ENCODE measurements at regions not wholly inside any gene's neighbourhood (a gene's known extent, or its start where the extent isn't known, plus 50 kb on each side); places are given as distances from the start of the nearest gene placed in this dataset.

DNA sequence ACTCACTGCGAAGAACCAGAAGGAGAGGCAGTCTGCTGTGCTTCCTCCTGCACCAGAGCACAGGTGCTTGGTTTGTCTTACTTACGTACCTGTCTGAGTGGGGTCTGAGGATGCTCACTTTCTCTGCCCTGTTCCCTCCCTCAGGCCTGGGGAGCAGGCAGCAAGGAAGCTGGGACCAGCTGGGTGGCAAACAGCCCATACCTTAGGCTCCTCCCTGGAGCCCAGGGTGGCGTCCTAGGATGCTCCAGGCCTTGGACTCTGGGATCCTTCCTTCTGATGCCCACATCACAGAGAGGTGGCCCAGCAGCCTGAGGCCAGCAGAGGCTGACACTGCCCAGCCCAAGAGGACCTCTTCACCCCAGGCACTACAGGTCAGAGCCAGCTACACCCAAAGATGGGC, 593.2 kb downstream of the BRD1 start:
- no peak for ATAC-seq
- TF ChIP-seq TCF4 (CRISPR knock-in tag; IDR thresholded peaks at IDR 0.05; ENCODE audit: borderline replicate concordance) (no peak), SNAI2 (CRISPR knock-in tag; IDR thresholded peaks at IDR 0.05) (no peak), BACH2 (CRISPR knock-in tag; IDR thresholded peaks at IDR 0.05; ENCODE audit: borderline replicate concordance) (no peak), TOX (CRISPR knock-in tag; IDR thresholded peaks at IDR 0.05; ENCODE audit: borderline replicate concordance) (no peak), OSR1 (CRISPR knock-in tag; IDR thresholded peaks at IDR 0.05) (no peak)

DNA sequence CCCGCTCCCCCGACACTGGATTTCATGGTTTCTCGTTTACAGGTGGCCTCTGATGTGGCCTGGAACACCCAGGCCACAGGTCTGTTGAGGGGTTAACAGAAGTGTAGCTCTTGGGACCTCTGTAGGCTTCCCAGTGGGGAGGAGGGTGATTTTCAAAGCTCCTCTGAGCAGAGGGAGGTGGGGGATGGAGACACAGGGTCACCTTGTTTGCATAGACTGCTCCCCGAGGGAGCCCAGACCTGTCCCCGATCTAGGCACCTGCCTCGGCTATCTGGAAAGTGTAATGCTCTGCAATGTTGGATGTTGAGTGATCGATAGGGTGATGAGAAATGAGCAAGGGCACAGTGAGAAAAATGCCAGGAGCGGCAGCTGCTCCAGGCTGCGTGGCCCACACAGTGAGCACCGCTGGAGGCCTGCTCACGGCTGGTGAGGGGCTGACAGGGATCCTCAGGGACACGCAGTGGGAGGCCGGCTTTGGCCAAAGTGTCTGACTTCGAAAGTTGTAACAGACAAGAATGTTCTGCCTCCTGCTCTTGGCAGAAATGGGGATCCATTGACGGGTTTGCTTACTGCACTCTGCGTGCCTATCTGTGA, 594.1 kb downstream of the BRD1 start:
- TF ChIP-seq, protein P1, sequence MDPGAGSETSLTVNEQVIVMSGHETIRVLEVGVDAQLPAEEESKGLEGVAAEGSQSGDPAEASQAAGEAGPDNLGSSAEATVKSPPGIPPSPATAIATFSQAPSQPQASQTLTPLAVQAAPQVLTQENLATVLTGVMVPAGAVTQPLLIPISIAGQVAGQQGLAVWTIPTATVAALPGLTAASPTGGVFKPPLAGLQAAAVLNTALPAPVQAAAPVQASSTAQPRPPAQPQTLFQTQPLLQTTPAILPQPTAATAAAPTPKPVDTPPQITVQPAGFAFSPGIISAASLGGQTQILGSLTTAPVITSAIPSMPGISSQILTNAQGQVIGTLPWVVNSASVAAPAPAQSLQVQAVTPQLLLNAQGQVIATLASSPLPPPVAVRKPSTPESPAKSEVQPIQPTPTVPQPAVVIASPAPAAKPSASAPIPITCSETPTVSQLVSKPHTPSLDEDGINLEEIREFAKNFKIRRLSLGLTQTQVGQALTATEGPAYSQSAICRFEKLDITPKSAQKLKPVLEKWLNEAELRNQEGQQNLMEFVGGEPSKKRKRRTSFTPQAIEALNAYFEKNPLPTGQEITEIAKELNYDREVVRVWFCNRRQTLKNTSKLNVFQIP (CRISPR knock-in tag; IDR thresholded peaks at IDR 0.05; ENCODE audit: borderline replicate concordance, low read depth), result no peak
- TF ChIP-seq ZFP3 (CRISPR knock-in tag; IDR thresholded peaks at IDR 0.05) (no peak), ZFP30 (CRISPR knock-in tag; IDR thresholded peaks at IDR 0.05) (no peak), ARNTL (CRISPR knock-in tag; IDR thresholded peaks at IDR 0.05; ENCODE audit: borderline replicate concordance, low read depth) (no peak), RARB (CRISPR knock-in tag; IDR thresholded peaks at IDR 0.05) (no peak), CSDC2 (CRISPR knock-in tag; IDR thresholded peaks at IDR 0.05) (no peak), ZNF565 (CRISPR knock-in tag; conservative IDR thresholded peaks at IDR 0.05; ENCODE audit: low read depth) (no peak), GLIS3 (CRISPR knock-in tag; IDR thresholded peaks at IDR 0.05) (no peak), OSR1 (CRISPR knock-in tag; IDR thresholded peaks at IDR 0.05) (no peak), ZNF70 (CRISPR knock-in tag; IDR thresholded peaks at IDR 0.05) (no peak)
- TF ChIP-seq, protein P2, sequence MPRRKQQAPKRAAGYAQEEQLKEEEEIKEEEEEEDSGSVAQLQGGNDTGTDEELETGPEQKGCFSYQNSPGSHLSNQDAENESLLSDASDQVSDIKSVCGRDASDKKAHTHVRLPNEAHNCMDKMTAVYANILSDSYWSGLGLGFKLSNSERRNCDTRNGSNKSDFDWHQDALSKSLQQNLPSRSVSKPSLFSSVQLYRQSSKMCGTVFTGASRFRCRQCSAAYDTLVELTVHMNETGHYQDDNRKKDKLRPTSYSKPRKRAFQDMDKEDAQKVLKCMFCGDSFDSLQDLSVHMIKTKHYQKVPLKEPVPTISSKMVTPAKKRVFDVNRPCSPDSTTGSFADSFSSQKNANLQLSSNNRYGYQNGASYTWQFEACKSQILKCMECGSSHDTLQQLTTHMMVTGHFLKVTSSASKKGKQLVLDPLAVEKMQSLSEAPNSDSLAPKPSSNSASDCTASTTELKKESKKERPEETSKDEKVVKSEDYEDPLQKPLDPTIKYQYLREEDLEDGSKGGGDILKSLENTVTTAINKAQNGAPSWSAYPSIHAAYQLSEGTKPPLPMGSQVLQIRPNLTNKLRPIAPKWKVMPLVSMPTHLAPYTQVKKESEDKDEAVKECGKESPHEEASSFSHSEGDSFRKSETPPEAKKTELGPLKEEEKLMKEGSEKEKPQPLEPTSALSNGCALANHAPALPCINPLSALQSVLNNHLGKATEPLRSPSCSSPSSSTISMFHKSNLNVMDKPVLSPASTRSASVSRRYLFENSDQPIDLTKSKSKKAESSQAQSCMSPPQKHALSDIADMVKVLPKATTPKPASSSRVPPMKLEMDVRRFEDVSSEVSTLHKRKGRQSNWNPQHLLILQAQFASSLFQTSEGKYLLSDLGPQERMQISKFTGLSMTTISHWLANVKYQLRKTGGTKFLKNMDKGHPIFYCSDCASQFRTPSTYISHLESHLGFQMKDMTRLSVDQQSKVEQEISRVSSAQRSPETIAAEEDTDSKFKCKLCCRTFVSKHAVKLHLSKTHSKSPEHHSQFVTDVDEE (CRISPR knock-in tag; IDR thresholded peaks at IDR 0.05), result no peak
- TF ChIP-seq, protein P3, sequence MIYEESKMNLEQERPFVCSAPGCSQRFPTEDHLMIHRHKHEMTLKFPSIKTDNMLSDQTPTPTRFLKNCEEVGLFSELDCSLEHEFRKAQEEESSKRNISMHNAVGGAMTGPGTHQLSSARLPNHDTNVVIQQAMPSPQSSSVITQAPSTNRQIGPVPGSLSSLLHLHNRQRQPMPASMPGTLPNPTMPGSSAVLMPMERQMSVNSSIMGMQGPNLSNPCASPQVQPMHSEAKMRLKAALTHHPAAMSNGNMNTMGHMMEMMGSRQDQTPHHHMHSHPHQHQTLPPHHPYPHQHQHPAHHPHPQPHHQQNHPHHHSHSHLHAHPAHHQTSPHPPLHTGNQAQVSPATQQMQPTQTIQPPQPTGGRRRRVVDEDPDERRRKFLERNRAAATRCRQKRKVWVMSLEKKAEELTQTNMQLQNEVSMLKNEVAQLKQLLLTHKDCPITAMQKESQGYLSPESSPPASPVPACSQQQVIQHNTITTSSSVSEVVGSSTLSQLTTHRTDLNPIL (CRISPR knock-in tag; IDR thresholded peaks at IDR 0.05; ENCODE audit: low read depth), result no peak
- ATAC-seq, result no peak

DNA sequence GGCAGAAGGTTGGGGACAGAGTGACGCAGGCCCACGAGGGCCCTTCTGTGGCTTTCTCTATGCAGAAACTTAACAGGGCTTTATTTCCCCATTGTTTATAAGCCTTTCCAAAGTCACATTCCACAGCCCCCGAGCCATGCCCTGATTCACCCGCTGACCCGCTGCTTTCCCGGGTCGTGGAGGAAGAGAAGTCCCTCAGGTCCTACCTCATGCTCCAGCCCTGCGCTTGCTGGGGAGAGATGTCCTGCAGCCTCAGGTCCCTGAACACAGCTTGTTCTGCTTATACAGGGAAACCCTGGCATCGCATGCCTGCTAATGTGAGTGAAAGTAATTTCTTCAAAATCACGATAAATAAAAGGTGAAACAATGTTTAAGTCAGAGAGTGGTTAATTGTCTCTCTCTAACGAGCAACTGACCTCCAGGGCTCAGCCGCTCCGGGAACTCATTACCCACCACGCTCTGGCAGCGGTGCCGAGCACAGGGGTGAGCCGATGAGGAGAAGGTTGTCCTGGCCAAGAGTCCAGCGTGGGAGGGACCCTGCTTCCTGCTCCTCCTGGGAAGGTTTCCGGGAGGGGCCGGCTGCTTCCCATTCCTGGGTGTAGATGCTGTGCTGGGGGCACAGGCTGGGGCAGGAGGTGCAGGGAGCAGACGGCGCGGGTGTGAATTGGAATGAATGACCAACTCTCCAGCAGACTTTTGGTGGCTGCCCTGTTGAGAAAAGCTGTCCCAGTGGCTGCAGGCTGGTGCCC, 595.2 kb downstream of the BRD1 start:
- no peak for ATAC-seq
- TF ChIP-seq, protein P1 (CRISPR knock-in tag; IDR thresholded peaks at IDR 0.05; ENCODE audit: borderline replicate concordance, low read depth), result no peak
- TF ChIP-seq PPARA (CRISPR knock-in tag; IDR thresholded peaks at IDR 0.05; ENCODE audit: borderline replicate concordance) (no peak), CSDC2 (CRISPR knock-in tag; IDR thresholded peaks at IDR 0.05) (no peak), TOX (CRISPR knock-in tag; IDR thresholded peaks at IDR 0.05; ENCODE audit: borderline replicate concordance) (no peak), ZNF70 (CRISPR knock-in tag; IDR thresholded peaks at IDR 0.05) (no peak), ZNF8 (CRISPR knock-in tag; IDR thresholded peaks at IDR 0.05) (no peak), SNAI2 (CRISPR knock-in tag; IDR thresholded peaks at IDR 0.05) (no peak), TCF4 (CRISPR knock-in tag; IDR thresholded peaks at IDR 0.05; ENCODE audit: borderline replicate concordance) (no peak), ESRRG (CRISPR knock-in tag; IDR thresholded peaks at IDR 0.05) (no peak)
- TF ChIP-seq, protein P3 (CRISPR knock-in tag; IDR thresholded peaks at IDR 0.05; ENCODE audit: low read depth), result no peak
- TF ChIP-seq, protein P4, sequence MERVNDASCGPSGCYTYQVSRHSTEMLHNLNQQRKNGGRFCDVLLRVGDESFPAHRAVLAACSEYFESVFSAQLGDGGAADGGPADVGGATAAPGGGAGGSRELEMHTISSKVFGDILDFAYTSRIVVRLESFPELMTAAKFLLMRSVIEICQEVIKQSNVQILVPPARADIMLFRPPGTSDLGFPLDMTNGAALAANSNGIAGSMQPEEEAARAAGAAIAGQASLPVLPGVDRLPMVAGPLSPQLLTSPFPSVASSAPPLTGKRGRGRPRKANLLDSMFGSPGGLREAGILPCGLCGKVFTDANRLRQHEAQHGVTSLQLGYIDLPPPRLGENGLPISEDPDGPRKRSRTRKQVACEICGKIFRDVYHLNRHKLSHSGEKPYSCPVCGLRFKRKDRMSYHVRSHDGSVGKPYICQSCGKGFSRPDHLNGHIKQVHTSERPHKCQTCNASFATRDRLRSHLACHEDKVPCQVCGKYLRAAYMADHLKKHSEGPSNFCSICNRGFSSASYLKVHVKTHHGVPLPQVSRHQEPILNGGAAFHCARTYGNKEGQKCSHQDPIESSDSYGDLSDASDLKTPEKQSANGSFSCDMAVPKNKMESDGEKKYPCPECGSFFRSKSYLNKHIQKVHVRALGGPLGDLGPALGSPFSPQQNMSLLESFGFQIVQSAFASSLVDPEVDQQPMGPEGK (CRISPR knock-in tag; IDR thresholded peaks at IDR 0.05; ENCODE audit: borderline replicate concordance), result no peak

Measured in SK-N-SH treated with all-trans-retinoic acid at 6 μM for 48 hours (cell line).